ENCODE measurements at regions not wholly inside any gene's neighbourhood (a gene's known extent, or its start where the extent isn't known, plus 50 kb on each side); places are given as distances from the start of the nearest gene placed in this dataset.

DNA sequence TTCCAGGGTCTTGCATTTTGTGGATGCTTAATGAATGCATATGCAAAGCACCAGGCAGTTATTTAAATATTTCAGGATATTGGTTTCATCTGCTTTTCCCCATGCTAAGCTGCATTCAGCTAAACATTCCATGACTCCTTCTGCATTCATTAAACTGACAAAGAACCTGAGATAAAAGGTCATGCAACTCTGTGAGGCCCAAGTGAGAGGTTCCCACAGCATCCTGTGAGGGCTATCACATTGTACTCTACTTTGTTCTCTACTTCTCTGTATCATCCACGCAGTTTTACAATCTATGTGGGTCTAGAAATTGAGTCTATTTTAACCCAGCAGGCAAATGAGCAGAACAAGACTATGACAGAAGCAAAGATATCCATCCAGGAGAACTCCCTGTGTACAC lies 86.4 kb upstream of the PRSS16 start:
- TF ChIP-seq, protein P1, sequence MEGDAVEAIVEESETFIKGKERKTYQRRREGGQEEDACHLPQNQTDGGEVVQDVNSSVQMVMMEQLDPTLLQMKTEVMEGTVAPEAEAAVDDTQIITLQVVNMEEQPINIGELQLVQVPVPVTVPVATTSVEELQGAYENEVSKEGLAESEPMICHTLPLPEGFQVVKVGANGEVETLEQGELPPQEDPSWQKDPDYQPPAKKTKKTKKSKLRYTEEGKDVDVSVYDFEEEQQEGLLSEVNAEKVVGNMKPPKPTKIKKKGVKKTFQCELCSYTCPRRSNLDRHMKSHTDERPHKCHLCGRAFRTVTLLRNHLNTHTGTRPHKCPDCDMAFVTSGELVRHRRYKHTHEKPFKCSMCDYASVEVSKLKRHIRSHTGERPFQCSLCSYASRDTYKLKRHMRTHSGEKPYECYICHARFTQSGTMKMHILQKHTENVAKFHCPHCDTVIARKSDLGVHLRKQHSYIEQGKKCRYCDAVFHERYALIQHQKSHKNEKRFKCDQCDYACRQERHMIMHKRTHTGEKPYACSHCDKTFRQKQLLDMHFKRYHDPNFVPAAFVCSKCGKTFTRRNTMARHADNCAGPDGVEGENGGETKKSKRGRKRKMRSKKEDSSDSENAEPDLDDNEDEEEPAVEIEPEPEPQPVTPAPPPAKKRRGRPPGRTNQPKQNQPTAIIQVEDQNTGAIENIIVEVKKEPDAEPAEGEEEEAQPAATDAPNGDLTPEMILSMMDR (conservative IDR thresholded peaks at IDR 0.05; ENCODE audit: low read depth in 2 of 2) = no peak
- TF ChIP-seq, protein P2, sequence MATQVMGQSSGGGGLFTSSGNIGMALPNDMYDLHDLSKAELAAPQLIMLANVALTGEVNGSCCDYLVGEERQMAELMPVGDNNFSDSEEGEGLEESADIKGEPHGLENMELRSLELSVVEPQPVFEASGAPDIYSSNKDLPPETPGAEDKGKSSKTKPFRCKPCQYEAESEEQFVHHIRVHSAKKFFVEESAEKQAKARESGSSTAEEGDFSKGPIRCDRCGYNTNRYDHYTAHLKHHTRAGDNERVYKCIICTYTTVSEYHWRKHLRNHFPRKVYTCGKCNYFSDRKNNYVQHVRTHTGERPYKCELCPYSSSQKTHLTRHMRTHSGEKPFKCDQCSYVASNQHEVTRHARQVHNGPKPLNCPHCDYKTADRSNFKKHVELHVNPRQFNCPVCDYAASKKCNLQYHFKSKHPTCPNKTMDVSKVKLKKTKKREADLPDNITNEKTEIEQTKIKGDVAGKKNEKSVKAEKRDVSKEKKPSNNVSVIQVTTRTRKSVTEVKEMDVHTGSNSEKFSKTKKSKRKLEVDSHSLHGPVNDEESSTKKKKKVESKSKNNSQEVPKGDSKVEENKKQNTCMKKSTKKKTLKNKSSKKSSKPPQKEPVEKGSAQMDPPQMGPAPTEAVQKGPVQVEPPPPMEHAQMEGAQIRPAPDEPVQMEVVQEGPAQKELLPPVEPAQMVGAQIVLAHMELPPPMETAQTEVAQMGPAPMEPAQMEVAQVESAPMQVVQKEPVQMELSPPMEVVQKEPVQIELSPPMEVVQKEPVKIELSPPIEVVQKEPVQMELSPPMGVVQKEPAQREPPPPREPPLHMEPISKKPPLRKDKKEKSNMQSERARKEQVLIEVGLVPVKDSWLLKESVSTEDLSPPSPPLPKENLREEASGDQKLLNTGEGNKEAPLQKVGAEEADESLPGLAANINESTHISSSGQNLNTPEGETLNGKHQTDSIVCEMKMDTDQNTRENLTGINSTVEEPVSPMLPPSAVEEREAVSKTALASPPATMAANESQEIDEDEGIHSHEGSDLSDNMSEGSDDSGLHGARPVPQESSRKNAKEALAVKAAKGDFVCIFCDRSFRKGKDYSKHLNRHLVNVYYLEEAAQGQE (IDR thresholded peaks at IDR 0.05; ENCODE audit: unreplicated experiment) = no peak
- TF ChIP-seq POLR2AphosphoS5 (IDR thresholded peaks at IDR 0.05; ENCODE audit: low read depth) = no peak
